ENCODE measurements at regions not wholly inside any gene's neighbourhood (a gene's known extent, or its start where the extent isn't known, plus 50 kb on each side); places are given as distances from the start of the nearest gene placed in this dataset.
A peak's percentile ranks its signal among the peaks of the same experiment; 100 is the strongest.

GRCh38 chr19:34577531-34578101 is 96.1 kb downstream of the WTIP start:
- Mint-ChIP-seq H3K4me3 (ENCODE audit: unreplicated experiment) (peak overlapping the region; percentile 57), H3K4me1 (ENCODE audit: unreplicated experiment) (peaks cover 8% of the 10 kb centered on the region), H3K36me3 (ENCODE audit: low read depth, unreplicated experiment) (peaks cover 8% of the 10 kb centered on the region), H3K27ac (ENCODE audit: unreplicated experiment) (no peak overlapping the region), H3K27me3 (ENCODE audit: unreplicated experiment) (peaks cover 29% of the 10 kb centered on the region), H3K9me3 (ENCODE audit: unreplicated experiment) (no peaks in the 10 kb centered on the region)
- TF ChIP-seq CTCF (IDR thresholded peaks at IDR 0.05; ENCODE audit: unreplicated experiment): no peak
- DNase-seq (ENCODE audit: low spot score): no peak

GRCh38 chr19:34577056-34577455 is 95.5 kb downstream of the WTIP start:
- no peak overlapping the region for H3K27ac Mint-ChIP-seq (ENCODE audit: unreplicated experiment)
- peaks cover 29% of the 10 kb centered on the region for H3K27me3 Mint-ChIP-seq (ENCODE audit: unreplicated experiment)
- H3K36me3 Mint-ChIP-seq (ENCODE audit: low read depth, unreplicated experiment): peaks cover 8% of the 10 kb centered on the region
- peak overlapping the region; percentile 75 for H3K4me3 Mint-ChIP-seq (ENCODE audit: unreplicated experiment)
- H3K9me3 Mint-ChIP-seq (ENCODE audit: unreplicated experiment): no peaks in the 10 kb centered on the region
- H3K4me1 Mint-ChIP-seq (ENCODE audit: unreplicated experiment): peaks cover 8% of the 10 kb centered on the region
- no peak for TF ChIP-seq CTCF (IDR thresholded peaks at IDR 0.05; ENCODE audit: unreplicated experiment)
- DNase-seq (ENCODE audit: low spot score): no peak

GRCh38 chr19:34576292-34576691 is 94.7 kb downstream of the WTIP start:
- Mint-ChIP-seq H3K4me1 (ENCODE audit: unreplicated experiment) (peaks cover 8% of the 10 kb centered on the region), H3K27ac (ENCODE audit: unreplicated experiment) (no peak overlapping the region), H3K9me3 (ENCODE audit: unreplicated experiment) (no peaks in the 10 kb centered on the region), H3K4me3 (ENCODE audit: unreplicated experiment) (no peak overlapping the region), H3K36me3 (ENCODE audit: low read depth, unreplicated experiment) (peaks cover 8% of the 10 kb centered on the region), H3K27me3 (ENCODE audit: unreplicated experiment) (peaks cover 29% of the 10 kb centered on the region)
- no peak for TF ChIP-seq CTCF (IDR thresholded peaks at IDR 0.05; ENCODE audit: unreplicated experiment)
- DNase-seq (ENCODE audit: low spot score): no peak

- Mint-ChIP-seq H3K4me1 (ENCODE audit: unreplicated experiment) (peaks cover 8% of the 10 kb centered on the region), H3K4me3 (ENCODE audit: unreplicated experiment) (no peak overlapping the region), H3K36me3 (ENCODE audit: low read depth, unreplicated experiment) (peaks cover 11% of the 10 kb centered on the region), H3K27ac (ENCODE audit: unreplicated experiment) (no peak overlapping the region), H3K27me3 (ENCODE audit: unreplicated experiment) (peaks cover 26% of the 10 kb centered on the region), H3K9me3 (ENCODE audit: unreplicated experiment) (peaks cover 5% of the 10 kb centered on the region)
- TF ChIP-seq CTCF (IDR thresholded peaks at IDR 0.05; ENCODE audit: unreplicated experiment): no peak
- DNase-seq (ENCODE audit: low spot score): no peak
Observed at GRCh38 chr19:34575206-34575605, 93.6 kb downstream of the WTIP start.

GRCh38 chr19:34574704-34575103 is 93.1 kb downstream of the WTIP start:
- TF ChIP-seq CTCF (IDR thresholded peaks at IDR 0.05; ENCODE audit: unreplicated experiment): no peak

More at GRCh38 chr19:34574704-34575103, 93.1 kb downstream of the WTIP start:
- Mint-ChIP-seq H3K9me3 (ENCODE audit: unreplicated experiment) (peaks cover 6% of the 10 kb centered on the region), H3K4me1 (ENCODE audit: unreplicated experiment) (peaks cover 8% of the 10 kb centered on the region), H3K27me3 (ENCODE audit: unreplicated experiment) (peaks cover 26% of the 10 kb centered on the region), H3K27ac (ENCODE audit: unreplicated experiment) (no peak overlapping the region), H3K4me3 (ENCODE audit: unreplicated experiment) (no peak overlapping the region), H3K36me3 (ENCODE audit: low read depth, unreplicated experiment) (peaks cover 11% of the 10 kb centered on the region)
- no peak for DNase-seq (ENCODE audit: low spot score)

All from endothelial cell (in vitro differentiated cells).